Liver (tissue), 3 donors: ENCODE measurements at regions not wholly inside any gene's neighbourhood (a gene's known extent, or its start where the extent isn't known, plus 50 kb on each side); places are given as distances from the start of the nearest gene placed in this dataset.

Experiments used
- CTCF ChIP-seq: fragments of 150-350 bp; IDR thresholded peaks from 2 replicates; pipeline ENCODE4 v1.5.1; 2017; ENCODE audit warnings: improper control_type of control experiment, low read depth, low read length; ENCODE audit not compliant: missing input control
- GABPA ChIP-seq, 2 donors: IDR thresholded peaks in 1 of 2; conservative IDR thresholded peaks in 1 of 2; 2 replicates each; pipeline ENCODE4 v1.6.1; 2016; ENCODE audit warnings: antibody characterized with exemption in 2 of 2, mild to moderate bottlenecking in 1 of 2, moderate library complexity in 1 of 2
- HNF4A ChIP-seq, 2 donors: conservative IDR thresholded peaks; 2 replicates each; pipeline ENCODE4 v1.6.1; 2016; ENCODE audit warnings: antibody characterized with exemption in 2 of 2, mild to moderate bottlenecking in 2 of 2
- HNF4G ChIP-seq: IDR thresholded peaks from 2 replicates; pipeline ENCODE4 v1.6.1; 2016; ENCODE audit warnings: antibody characterized with exemption
- JUND ChIP-seq, 2 donors: IDR thresholded peaks; 2 replicates each; pipeline ENCODE4 v1.6.1; 2016; ENCODE audit warnings: antibody characterized with exemption in 2 of 2
- RAD21 ChIP-seq, 2 donors: IDR thresholded peaks; 2 replicates each; pipeline ENCODE4 v1.6.1; 2016; ENCODE audit warnings: antibody characterized with exemption in 2 of 2, mild to moderate bottlenecking in 2 of 2
- REST ChIP-seq: IDR thresholded peaks from 2 replicates; pipeline ENCODE4 v1.6.1; 2016; ENCODE audit warnings: antibody characterized with exemption, mild to moderate bottlenecking
- RXRA ChIP-seq, 2 donors: IDR thresholded peaks; 2 replicates each; pipeline ENCODE4 v1.6.1; 2017 to 2018; ENCODE audit warnings: antibody characterized with exemption in 2 of 2, mild to moderate bottlenecking in 1 of 2
- TAF1 ChIP-seq: conservative IDR thresholded peaks from 2 replicates; pipeline ENCODE4 v1.6.1; 2016; ENCODE audit warnings: antibody characterized with exemption, mild to moderate bottlenecking
- YY1 ChIP-seq: IDR thresholded peaks from 2 replicates; pipeline ENCODE4 v1.6.1; 2016; ENCODE audit warnings: antibody characterized with exemption, mild to moderate bottlenecking
- ZBTB33 ChIP-seq: IDR thresholded peaks from 2 replicates; pipeline ENCODE4 v1.6.1; 2016; ENCODE audit warnings: antibody characterized with exemption
- donor health status: healthy.
- donor health status: healthy.

DNA sequence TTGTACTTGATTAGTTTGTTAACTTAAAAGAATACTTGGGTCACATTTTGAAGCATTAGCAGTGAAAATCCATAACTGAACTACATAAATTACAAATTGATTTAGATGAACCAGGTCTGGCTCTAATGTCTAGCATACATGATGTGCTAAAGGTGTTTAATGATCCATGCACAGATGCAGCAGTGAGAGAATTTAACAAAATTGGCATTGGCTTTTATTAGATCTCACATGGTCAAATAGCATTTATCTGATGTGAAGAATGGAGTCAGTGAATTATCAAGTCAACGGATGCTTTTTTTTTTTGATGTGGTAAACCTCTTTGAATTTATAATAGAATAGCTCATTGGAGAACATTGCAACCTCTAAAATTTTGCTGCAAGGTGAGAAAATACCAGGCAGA is 293.0 kb upstream of the POT1 start:
- TF ChIP-seq CTCF (no peak), ZBTB33 (no peak), HNF4G (no peak), TAF1 (no peak), JUND (IDR thresholded peaks at IDR 0.05) (no peak), REST (no peak), RAD21 (IDR thresholded peaks at IDR 0.05) (no peak), YY1 (no peak), GABPA (IDR thresholded peaks at IDR 0.05 in 1 of 2, conservative IDR thresholded peaks at IDR 0.05 in 1 of 2) (no peak), RXRA (IDR thresholded peaks at IDR 0.05) (no peak), HNF4A (conservative IDR thresholded peaks at IDR 0.05) (no peak)
